Large intestine (tissue), 3 donors: ENCODE measurements at regions not wholly inside any gene's neighbourhood (a gene's known extent, or its start where the extent isn't known, plus 50 kb on each side); places are given as distances from the start of the nearest gene placed in this dataset.
A peak's percentile ranks its signal among the peaks of the same experiment; 100 is the strongest.

Experiments
- DNase-seq, 2 donors: peaks; one replicate each; pipeline versions ENCODE4 v3.0.0 to v3.0.0-alpha.2; 2013
- H3K27ac ChIP-seq: one replicate; pipeline ENCODE4 v1.5.1; 2013; ENCODE audit warnings: low read length
- H3K27me3 ChIP-seq: 2 replicates; pipeline ENCODE4 v1.6.1; 2013; ENCODE audit warnings: low read length; ENCODE audit not compliant: control insufficient read depth, insufficient read depth
- H3K36me3 ChIP-seq: 2 replicates; pipeline ENCODE4 v1.6.1; 2013; ENCODE audit warnings: low read length; ENCODE audit not compliant: control insufficient read depth, insufficient read depth
- H3K4me1 ChIP-seq: one replicate; pipeline ENCODE4 v1.6.1; 2013; ENCODE audit warnings: low read length; ENCODE audit not compliant: control insufficient read depth, insufficient read depth
- H3K4me3 ChIP-seq: one replicate; pipeline ENCODE4 v1.5.1; 2013; ENCODE audit warnings: low read length
- H3K9me3 ChIP-seq: one replicate; pipeline ENCODE4 v1.6.1; 2013; ENCODE audit warnings: mild to moderate bottlenecking, low read depth, low read length, moderate library complexity; ENCODE audit not compliant: control insufficient read depth
- WGBS: methylation state at CpG from one replicate; pipeline ENCODE4 v1.1.5; 2013; ENCODE audit warnings: low lambda C conversion rate; ENCODE audit not compliant: insufficient coverage; 5-methylcytosine and 5-hydroxymethylcytosine counted together

- H3K9me3 ChIP-seq: no peaks in the 10 kb centered on the region
- no peaks in the 10 kb centered on the region for H3K36me3 ChIP-seq
- DNase-seq: no peak
- H3K4me1 ChIP-seq: peaks cover 3% of the 10 kb centered on the region
- no peak overlapping the region for H3K4me3 ChIP-seq
- H3K27me3 ChIP-seq: peaks cover 4% of the 10 kb centered on the region
- no peak overlapping the region for H3K27ac ChIP-seq
Observed at GRCh38 chr9:117775591-117775990, 71.4 kb downstream of the TLR4 start.

- no peaks in the 10 kb centered on the region for H3K9me3 ChIP-seq
- H3K4me3 ChIP-seq: no peak overlapping the region
- DNase-seq: no peak
- no peaks in the 10 kb centered on the region for H3K36me3 ChIP-seq
- H3K27ac ChIP-seq: no peak overlapping the region
- H3K27me3 ChIP-seq: peaks cover 6% of the 10 kb centered on the region
- H3K4me1 ChIP-seq: no peaks in the 10 kb centered on the region
Observed at GRCh38 chr9:117777823-117778222, 73.6 kb downstream of the TLR4 start.

- DNase-seq: no peak
- Histone ChIP-seq H3K36me3 (no peaks in the 10 kb centered on the region), H3K27me3 (peaks cover 6% of the 10 kb centered on the region), H3K9me3 (no peaks in the 10 kb centered on the region), H3K27ac (no peak overlapping the region), H3K4me3 (no peak overlapping the region), H3K4me1 (no peaks in the 10 kb centered on the region)
- WGBS: 100% methylated on average over 1 of the region's 3 CpGs
Observed at GRCh38 chr9:117779760-117780159, 75.6 kb downstream of the TLR4 start.

GRCh38 chr9:117782931-117783788 lies 79.0 kb downstream of the TLR4 start:
- H3K27ac ChIP-seq: no peak overlapping the region
- 5% methylated on average over 3 of the region's 10 CpGs for WGBS
- H3K27me3 ChIP-seq: peaks cover 2% of the 10 kb centered on the region
- no peaks in the 10 kb centered on the region for H3K9me3 ChIP-seq
- H3K36me3 ChIP-seq: no peaks in the 10 kb centered on the region
- no peaks in the 10 kb centered on the region for H3K4me1 ChIP-seq
- H3K4me3 ChIP-seq: peak overlapping the region; percentile 3
- DNase-seq: peak; percentile 41 to 63

GRCh38 chr9:117783828-117784227 lies 79.6 kb downstream of the TLR4 start:
- peak in 1 of 2 donors; percentile 9 for DNase-seq
- no CpG with 5 or more reads among the region's 1 CpG for WGBS
- no peaks in the 10 kb centered on the region for H3K4me1 ChIP-seq
- no peaks in the 10 kb centered on the region for H3K9me3 ChIP-seq
- H3K27ac ChIP-seq: no peak overlapping the region
- H3K27me3 ChIP-seq: peaks cover 2% of the 10 kb centered on the region
- no peaks in the 10 kb centered on the region for H3K36me3 ChIP-seq
- H3K4me3 ChIP-seq: no peak overlapping the region

GRCh38 chr9:117784996-117785395 lies 80.8 kb downstream of the TLR4 start:
- no CpG with 5 or more reads among the region's 1 CpG for WGBS
- H3K27ac ChIP-seq: no peak overlapping the region

GRCh38 chr9:117787746-117788145 lies 83.5 kb downstream of the TLR4 start:
- no peaks in the 10 kb centered on the region for H3K4me1 ChIP-seq
- no peaks in the 10 kb centered on the region for H3K27me3 ChIP-seq
- no peak overlapping the region for H3K27ac ChIP-seq
- WGBS: 100% methylated on average over 3 of the region's 3 CpGs
- no peak overlapping the region for H3K4me3 ChIP-seq
- H3K9me3 ChIP-seq: no peaks in the 10 kb centered on the region
- no peak for DNase-seq
- H3K36me3 ChIP-seq: no peaks in the 10 kb centered on the region

More at GRCh38 chr9:117784996-117785395, 80.8 kb downstream of the TLR4 start:
- H3K36me3 ChIP-seq: no peaks in the 10 kb centered on the region
- H3K4me3 ChIP-seq: no peak overlapping the region
- no peaks in the 10 kb centered on the region for H3K4me1 ChIP-seq
- H3K27me3 ChIP-seq: peaks cover 2% of the 10 kb centered on the region
- no peaks in the 10 kb centered on the region for H3K9me3 ChIP-seq
- no peak for DNase-seq

GRCh38 chr9:117795271-117795670 lies 91.1 kb downstream of the TLR4 start:
- Histone ChIP-seq H3K4me3 (no peak overlapping the region), H3K27me3 (no peaks in the 10 kb centered on the region), H3K4me1 (no peaks in the 10 kb centered on the region), H3K36me3 (no peaks in the 10 kb centered on the region), H3K9me3 (no peaks in the 10 kb centered on the region), H3K27ac (no peak overlapping the region)
- no peak for DNase-seq

- Histone ChIP-seq H3K27ac (no peak overlapping the region), H3K27me3 (no peaks in the 10 kb centered on the region), H3K4me3 (no peak overlapping the region), H3K4me1 (no peaks in the 10 kb centered on the region), H3K36me3 (no peaks in the 10 kb centered on the region), H3K9me3 (no peaks in the 10 kb centered on the region)
- no CpG with 5 or more reads among the region's 2 CpGs for WGBS
- no peak for DNase-seq
Observed at GRCh38 chr9:117796681-117797080, 92.5 kb downstream of the TLR4 start.

GRCh38 chr9:117800389-117800788 lies 96.2 kb downstream of the TLR4 start:
- Histone ChIP-seq H3K9me3 (no peaks in the 10 kb centered on the region), H3K27ac (no peak overlapping the region), H3K4me1 (no peaks in the 10 kb centered on the region), H3K4me3 (no peak overlapping the region), H3K27me3 (no peaks in the 10 kb centered on the region), H3K36me3 (no peaks in the 10 kb centered on the region)
- no peak for DNase-seq
- no CpG with 5 or more reads among the region's 2 CpGs for WGBS

- no peaks in the 10 kb centered on the region for H3K9me3 ChIP-seq
- H3K4me1 ChIP-seq: no peaks in the 10 kb centered on the region
- no peaks in the 10 kb centered on the region for H3K36me3 ChIP-seq
- no peak overlapping the region for H3K4me3 ChIP-seq
- no CpG with 5 or more reads among the region's 4 CpGs for WGBS
- no peak for DNase-seq
- no peaks in the 10 kb centered on the region for H3K27me3 ChIP-seq
- no peak overlapping the region for H3K27ac ChIP-seq
Observed at GRCh38 chr9:117809751-117810150, 105.5 kb downstream of the TLR4 start.
